SU-DHL-6 (cell line): ENCODE measurements at regions not wholly inside any gene's neighbourhood (a gene's known extent, or its start where the extent isn't known, plus 50 kb on each side); places are given as distances from the start of the nearest gene placed in this dataset.

Experiments used
- CTCF ChIP-seq: fragments of 200-600 bp; sonication (generic); IDR thresholded peaks from one replicate; pipeline ENCODE4 v1.5.1; 2017; ENCODE audit warnings: antibody characterized with exemption, mild to moderate bottlenecking, low read length, moderate library complexity; ENCODE audit not compliant: insufficient read depth, poor library complexity, severe bottlenecking
- EZH2phosphoT487 ChIP-seq: fragments of 200-600 bp; sonication (generic), shearing (Covaris generic); conservative IDR thresholded peaks from 2 replicates; pipeline ENCODE4 v1.6.1; 2018; ENCODE audit warnings: mild to moderate bottlenecking, antibody characterized with exemption, low read length, moderate library complexity, mixed read lengths

GRCh38 chr1:192098001-192098400 is 60.3 kb upstream of the RGS18 start:
- TF ChIP-seq CTCF (no peak), EZH2phosphoT487 (no peak)
